Ectodermal cell (in vitro differentiated cells): ENCODE measurements at regions not wholly inside any gene's neighbourhood (a gene's known extent, or its start where the extent isn't known, plus 50 kb on each side); places are given as distances from the start of the nearest gene placed in this dataset.

ENCODE experiments used
- H3K27ac ChIP-seq: 2 replicates; pipeline ENCODE4 v1.7.0; 2013; ENCODE audit warnings: mild to moderate bottlenecking, low read depth, low read length; ENCODE audit not compliant: insufficient read depth, poor library complexity, severe bottlenecking
- H3K27me3 ChIP-seq: 2 replicates; pipeline ENCODE4 v1.7.0; 2013; ENCODE audit warnings: mild to moderate bottlenecking, low read length; ENCODE audit not compliant: insufficient read depth, control insufficient read depth, poor library complexity, severe bottlenecking
- H3K36me3 ChIP-seq: one replicate; pipeline ENCODE4 v1.7.0; 2013; ENCODE audit warnings: low read length; ENCODE audit not compliant: control insufficient read depth, insufficient read depth
- H3K4me1 ChIP-seq: one replicate; pipeline ENCODE4 v1.7.0; 2013; ENCODE audit warnings: low read length; ENCODE audit not compliant: control insufficient read depth, insufficient read depth
- H3K4me3 ChIP-seq: 2 replicates; pipeline ENCODE4 v1.7.0; 2013; ENCODE audit warnings: low read depth, low read length, control low read depth; ENCODE audit not compliant: insufficient read depth
- H3K9me3 ChIP-seq: 2 replicates; pipeline ENCODE4 v1.7.0; 2013; ENCODE audit warnings: mild to moderate bottlenecking, low read length, moderate library complexity; ENCODE audit not compliant: control insufficient read depth
- WGBS, 2 experiments: methylation state at CpG; one replicate each; pipeline ENCODE4 v1.1.7; 2013; ENCODE audit warnings: missing lambda C conversion rate in 2 of 2; 5-methylcytosine and 5-hydroxymethylcytosine counted together

DNA sequence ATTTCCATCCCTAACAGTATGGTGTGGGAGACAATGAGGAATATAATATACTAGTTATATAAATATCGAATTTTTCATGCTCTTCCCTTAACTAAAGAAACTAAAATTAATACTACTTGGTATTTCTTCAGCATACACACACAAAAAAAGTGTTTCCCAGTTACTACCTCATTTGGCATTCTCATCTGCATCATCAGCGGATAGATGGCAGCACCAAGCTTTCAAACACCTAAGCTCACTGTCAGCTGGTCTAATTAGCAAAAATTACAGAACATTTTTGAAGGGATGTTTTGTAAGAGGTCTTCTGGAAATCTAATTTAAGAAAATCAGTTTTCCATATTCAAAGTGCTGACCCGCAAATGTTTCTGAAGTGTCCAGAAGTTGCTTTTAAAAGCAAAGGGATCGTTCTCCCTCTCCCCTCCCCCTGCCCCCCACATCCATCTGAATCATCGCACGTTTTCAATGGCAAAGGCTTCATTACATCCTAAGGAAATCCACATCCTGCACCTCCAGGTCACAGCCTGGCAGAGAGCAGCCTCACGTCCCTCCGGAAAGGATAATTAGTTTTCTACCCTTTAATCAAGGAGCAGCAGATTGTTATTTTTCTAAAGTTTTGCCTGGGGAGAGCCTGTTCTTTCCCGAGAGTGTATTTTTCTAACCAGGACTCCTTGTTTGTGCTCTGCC is 86.1 kb upstream of the SPATA12 start:
- Histone ChIP-seq H3K4me1 (no peaks in the 10 kb centered on the region), H3K27ac (no peak overlapping the region), H3K36me3 (no peaks in the 10 kb centered on the region), H3K27me3 (no peaks in the 10 kb centered on the region), H3K9me3 (no peaks in the 10 kb centered on the region), H3K4me3 (no peak overlapping the region)
- WGBS, 2 experiments, result 75 to 78% methylated on average over 9 of the region's 9 CpGs

DNA sequence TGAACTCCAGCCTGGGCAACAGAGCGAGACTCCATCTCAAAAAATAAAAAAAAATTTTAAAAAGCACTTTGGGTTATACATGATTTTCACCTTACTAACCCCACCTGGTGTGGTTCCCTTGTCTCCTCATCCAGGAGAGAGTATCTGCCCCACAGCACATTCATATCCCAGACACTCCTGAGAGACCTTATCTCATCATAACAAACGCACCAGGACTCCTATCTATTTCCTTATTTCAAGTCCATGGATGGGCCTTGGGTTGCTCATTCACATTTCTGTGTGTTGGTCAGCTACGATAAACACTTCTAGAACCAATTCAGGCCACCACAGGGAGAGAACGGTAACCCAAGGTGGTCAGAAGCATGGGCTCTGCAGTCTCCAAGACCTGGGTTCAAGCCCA is 88.6 kb upstream of the SPATA12 start:
- H3K27ac ChIP-seq, result no peak overlapping the region
- no peaks in the 10 kb centered on the region for H3K9me3 ChIP-seq
- no peaks in the 10 kb centered on the region for H3K36me3 ChIP-seq
- WGBS, 2 experiments, result 94% methylated on average over 4 of the region's 4 CpGs
- no peaks in the 10 kb centered on the region for H3K27me3 ChIP-seq
- H3K4me3 ChIP-seq, result no peak overlapping the region
- H3K4me1 ChIP-seq, result no peaks in the 10 kb centered on the region

DNA sequence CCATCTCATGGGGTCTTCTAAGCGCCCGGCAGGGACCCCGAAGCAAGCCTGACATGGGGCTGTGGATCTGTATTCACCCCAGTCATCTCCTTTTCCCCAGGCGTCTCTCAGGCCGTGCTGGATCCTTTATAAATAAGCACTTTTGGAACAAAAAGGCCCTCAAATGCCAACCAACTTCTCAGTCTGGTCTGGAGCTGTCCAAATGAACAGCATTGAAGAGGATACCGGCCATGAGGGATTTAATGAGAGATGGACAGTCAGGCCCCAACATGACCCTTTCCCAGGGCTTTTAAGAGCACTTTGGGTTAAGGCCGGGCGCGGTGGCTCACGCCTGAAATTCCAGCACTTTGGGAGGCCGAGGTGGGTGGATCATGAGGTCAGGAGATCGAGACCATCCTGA is 89.2 kb upstream of the SPATA12 start:
- WGBS, 2 experiments, result 94 to 95% methylated on average over 12 of the region's 12 CpGs
- H3K4me1 ChIP-seq, result no peaks in the 10 kb centered on the region
- H3K36me3 ChIP-seq, result no peaks in the 10 kb centered on the region
- H3K27me3 ChIP-seq, result no peaks in the 10 kb centered on the region
- H3K27ac ChIP-seq, result no peak overlapping the region
- no peaks in the 10 kb centered on the region for H3K9me3 ChIP-seq
- no peak overlapping the region for H3K4me3 ChIP-seq

DNA sequence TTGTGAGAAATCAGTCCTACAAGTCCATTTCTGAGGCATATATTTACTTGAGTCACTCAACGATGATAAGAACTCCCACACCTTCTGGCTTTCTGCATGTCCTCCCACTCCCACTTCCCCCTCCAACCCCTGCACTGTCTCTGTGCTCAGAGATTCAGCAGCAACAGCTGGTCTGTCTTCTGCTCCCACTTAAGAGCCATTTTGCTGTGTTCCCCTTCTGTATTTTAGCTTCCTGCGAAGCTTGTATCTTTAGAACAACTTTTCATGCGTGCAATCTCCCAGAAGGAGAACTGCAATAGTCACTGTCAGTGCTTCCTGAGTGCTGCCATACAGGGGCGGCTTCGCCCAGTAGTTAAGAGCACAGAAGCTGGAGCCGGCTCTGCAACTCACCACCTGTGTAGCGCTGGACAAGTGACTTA is 90.0 kb upstream of the SPATA12 start:
- Histone ChIP-seq H3K36me3 (no peaks in the 10 kb centered on the region), H3K27me3 (no peaks in the 10 kb centered on the region), H3K9me3 (no peaks in the 10 kb centered on the region), H3K4me3 (no peak overlapping the region), H3K4me1 (no peaks in the 10 kb centered on the region), H3K27ac (no peak overlapping the region)
- 91 to 93% methylated on average over 7 of the region's 7 CpGs for WGBS, 2 experiments

DNA sequence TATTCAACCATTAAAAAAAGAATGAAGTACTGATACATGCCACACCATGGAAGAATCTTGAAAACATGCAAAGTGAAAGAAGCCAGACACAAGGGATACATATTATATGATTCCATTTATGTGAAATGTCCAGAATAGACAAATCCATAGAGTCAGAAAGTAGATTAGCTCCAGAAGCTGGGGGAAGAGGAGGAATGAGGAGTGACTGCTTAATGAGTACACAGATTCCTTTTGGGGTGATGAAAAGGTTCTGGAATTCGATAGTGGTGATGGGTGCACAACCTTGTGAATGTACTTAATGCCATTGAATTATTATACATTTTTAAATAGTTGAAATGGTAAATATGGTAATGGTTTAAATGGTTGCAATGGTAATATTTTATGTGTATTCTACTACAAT is 90.6 kb upstream of the SPATA12 start:
- Histone ChIP-seq H3K27me3 (no peaks in the 10 kb centered on the region), H3K27ac (no peak overlapping the region), H3K4me3 (no peak overlapping the region), H3K4me1 (no peaks in the 10 kb centered on the region), H3K9me3 (no peaks in the 10 kb centered on the region), H3K36me3 (no peaks in the 10 kb centered on the region)
- WGBS, 2 experiments, result 86 to 100% methylated on average over 1 of the region's 1 CpG

DNA sequence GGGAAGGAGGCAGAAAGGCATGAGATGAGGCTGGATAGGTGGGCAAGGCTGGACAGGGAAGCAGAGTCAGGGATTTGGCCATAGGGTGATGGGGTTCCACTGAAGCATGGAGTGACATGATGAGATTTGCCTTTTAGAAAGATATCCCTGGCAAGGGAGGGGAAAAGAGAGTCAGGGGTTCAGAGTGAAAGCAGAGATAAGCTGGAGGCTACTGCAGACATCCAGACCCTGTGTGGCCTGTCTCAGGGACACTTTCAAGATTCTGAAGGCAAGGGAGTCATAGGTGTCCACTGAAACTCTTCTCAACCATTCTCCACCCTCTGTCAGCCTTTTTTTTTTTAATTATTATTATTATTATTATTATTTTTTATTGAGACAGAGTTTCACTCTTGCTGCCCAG is 94.0 kb upstream of the SPATA12 start:
- Histone ChIP-seq H3K36me3 (no peaks in the 10 kb centered on the region), H3K4me1 (no peaks in the 10 kb centered on the region), H3K4me3 (no peak overlapping the region), H3K27ac (no peak overlapping the region), H3K27me3 (no peaks in the 10 kb centered on the region), H3K9me3 (no peaks in the 10 kb centered on the region)

DNA sequence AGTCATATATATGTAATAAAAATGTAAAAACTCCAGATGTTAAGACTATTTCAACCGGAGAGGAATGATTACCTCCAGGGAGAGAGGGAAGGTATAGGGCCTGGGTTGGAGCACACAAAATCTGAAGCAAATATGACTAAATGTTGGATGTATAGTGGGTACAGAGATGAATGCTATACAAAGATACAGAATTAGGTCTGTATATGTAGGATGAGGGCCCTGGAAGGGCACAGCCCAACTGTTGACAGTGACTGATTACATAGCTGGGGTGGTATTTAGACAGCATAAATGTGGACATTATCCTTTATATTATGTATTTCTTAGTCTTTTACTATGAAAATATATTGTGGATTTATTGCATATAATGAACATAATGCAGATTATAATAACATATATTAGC is 94.4 kb upstream of the SPATA12 start:
- Histone ChIP-seq H3K36me3 (no peaks in the 10 kb centered on the region), H3K4me3 (no peak overlapping the region), H3K27ac (no peak overlapping the region), H3K4me1 (no peaks in the 10 kb centered on the region), H3K27me3 (no peaks in the 10 kb centered on the region), H3K9me3 (no peaks in the 10 kb centered on the region)
- 100% methylated on average over 1 of the region's 1 CpG for WGBS, 2 experiments

DNA sequence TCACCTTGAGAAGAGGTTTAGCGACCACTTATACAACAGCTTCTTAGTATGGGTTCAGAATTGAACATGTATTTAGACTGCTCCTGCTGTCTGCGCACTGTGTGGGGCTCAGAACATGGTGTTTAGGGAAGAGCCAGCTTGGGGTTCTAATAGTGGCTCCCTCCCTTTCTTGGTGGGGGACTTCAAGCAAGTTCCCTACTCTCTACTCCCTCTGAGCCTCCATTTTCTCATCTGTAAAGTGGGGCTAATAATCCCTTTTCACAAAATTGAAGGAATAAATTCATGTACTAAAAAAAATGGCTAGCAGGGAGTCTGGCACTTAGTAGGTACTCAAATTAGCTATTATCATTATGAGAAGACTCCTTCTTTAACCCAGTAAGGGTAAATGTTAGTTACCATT is 97.5 kb upstream of the SPATA12 start:
- 92 to 96% methylated on average over 2 of the region's 2 CpGs for WGBS, 2 experiments
- Histone ChIP-seq H3K4me3 (no peak overlapping the region), H3K27me3 (no peaks in the 10 kb centered on the region), H3K9me3 (no peaks in the 10 kb centered on the region), H3K27ac (no peak overlapping the region), H3K36me3 (no peaks in the 10 kb centered on the region), H3K4me1 (no peaks in the 10 kb centered on the region)

DNA sequence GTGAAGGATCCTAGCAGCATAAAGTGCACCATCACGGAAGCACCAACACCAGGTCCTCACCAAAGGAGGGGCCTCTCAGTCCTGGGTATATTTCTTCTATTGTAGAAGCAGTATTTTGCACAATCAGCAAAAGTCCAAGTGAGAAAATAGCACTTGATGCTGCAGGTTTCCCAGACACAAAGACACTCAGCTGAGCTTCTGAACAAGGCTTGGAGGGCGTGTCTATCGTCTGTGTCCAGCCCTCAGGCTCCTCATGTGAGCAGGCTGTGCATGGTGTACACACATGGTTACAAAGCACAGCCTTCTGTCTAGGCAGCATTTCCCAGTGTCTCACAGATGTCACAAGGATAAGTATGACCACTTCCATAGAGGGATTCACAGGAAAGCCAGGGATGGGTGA is 98.3 kb upstream of the SPATA12 start:
- Histone ChIP-seq H3K4me1 (no peaks in the 10 kb centered on the region), H3K27me3 (no peaks in the 10 kb centered on the region), H3K4me3 (no peak overlapping the region), H3K36me3 (no peaks in the 10 kb centered on the region), H3K27ac (no peak overlapping the region), H3K9me3 (no peaks in the 10 kb centered on the region)
- 93 to 94% methylated on average over 3 of the region's 3 CpGs for WGBS, 2 experiments

DNA sequence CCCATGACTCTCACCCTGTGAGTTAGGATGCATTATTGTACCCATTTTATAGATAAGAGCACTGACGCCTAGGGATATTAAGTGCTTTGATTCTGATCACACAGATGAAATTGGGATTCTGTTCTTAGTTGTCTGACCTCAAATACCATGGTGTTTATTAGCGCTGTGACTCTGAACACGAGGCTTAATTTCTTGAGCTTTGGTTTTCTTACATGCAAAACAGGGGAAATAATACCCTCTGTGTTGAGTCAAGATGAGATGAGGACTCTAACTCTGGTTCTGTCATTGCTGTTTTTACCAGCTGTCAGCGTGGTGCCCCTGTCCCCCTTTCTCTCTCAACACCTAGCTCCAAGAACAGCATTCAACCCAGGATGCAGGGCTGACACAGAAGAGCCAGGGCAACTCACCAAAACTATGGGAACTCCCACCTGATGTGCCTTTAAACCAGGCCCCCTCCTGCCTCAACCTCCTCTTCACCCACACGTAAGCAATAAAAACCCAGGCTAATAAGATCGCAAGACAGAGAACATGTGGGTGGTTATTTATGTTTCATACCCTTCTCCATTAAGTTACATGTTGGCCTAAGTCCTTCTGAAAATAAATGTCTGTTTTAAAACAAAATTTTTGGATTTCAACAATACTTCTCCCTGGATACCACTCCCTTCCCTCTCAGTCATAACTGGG is 100.1 kb upstream of the SPATA12 start:
- Histone ChIP-seq H3K4me3 (no peak overlapping the region), H3K27ac (no peak overlapping the region), H3K9me3 (no peaks in the 10 kb centered on the region), H3K27me3 (no peaks in the 10 kb centered on the region), H3K36me3 (no peaks in the 10 kb centered on the region), H3K4me1 (no peaks in the 10 kb centered on the region)
- WGBS, 2 experiments, result 87 to 92% methylated on average over 4 to 6 of the region's 6 CpGs
